Esophagus squamous epithelium (tissue), 4 donors: ENCODE measurements at regions not wholly inside any gene's neighbourhood (a gene's known extent, or its start where the extent isn't known, plus 50 kb on each side); places are given as distances from the start of the nearest gene placed in this dataset.

Source experiments
- POLR2A ChIP-seq, 4 donors: fragments of 450-650 bp; IDR thresholded peaks; one replicate each; pipeline ENCODE4 v1.6.1; 2017; ENCODE audit warnings: antibody characterized with exemption in 4 of 4, mild to moderate bottlenecking in 4 of 4, moderate library complexity in 3 of 4
- TF ChIP-seq, protein P1 (sequence below), 6 experiments: fragments of 450-650 bp in 4 of 6; fragments of 200-600 bp in 2 of 6; sonication (generic) in 2 of 6; IDR thresholded peaks; one replicate each; pipeline ENCODE4 v1.5.1; 2016 to 2019; ENCODE audit warnings: antibody characterized with exemption in 6 of 6, mild to moderate bottlenecking in 4 of 6, moderate library complexity in 4 of 6

DNA sequence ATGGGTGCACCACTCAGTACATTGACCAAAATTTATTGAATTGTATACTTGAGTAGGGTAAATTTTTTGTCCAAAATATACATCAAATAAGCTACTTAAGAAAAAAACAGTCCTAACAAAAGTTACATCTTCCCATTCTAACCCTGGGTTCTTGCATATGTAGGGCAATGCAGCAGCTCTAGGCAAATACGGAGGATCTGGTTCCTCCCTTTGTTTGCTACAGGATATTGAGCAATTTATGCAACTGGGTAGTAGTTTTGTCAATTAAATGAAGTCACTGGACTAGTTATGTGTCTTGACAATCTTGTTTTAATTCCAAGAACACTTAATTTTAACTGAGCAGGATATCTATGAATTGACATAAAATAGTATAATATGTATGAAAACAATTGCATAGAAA is 1507.2 kb upstream of the PIK3C3 start:
- TF ChIP-seq POLR2A (IDR thresholded peaks at IDR 0.05): no peak
- TF ChIP-seq, protein P1, sequence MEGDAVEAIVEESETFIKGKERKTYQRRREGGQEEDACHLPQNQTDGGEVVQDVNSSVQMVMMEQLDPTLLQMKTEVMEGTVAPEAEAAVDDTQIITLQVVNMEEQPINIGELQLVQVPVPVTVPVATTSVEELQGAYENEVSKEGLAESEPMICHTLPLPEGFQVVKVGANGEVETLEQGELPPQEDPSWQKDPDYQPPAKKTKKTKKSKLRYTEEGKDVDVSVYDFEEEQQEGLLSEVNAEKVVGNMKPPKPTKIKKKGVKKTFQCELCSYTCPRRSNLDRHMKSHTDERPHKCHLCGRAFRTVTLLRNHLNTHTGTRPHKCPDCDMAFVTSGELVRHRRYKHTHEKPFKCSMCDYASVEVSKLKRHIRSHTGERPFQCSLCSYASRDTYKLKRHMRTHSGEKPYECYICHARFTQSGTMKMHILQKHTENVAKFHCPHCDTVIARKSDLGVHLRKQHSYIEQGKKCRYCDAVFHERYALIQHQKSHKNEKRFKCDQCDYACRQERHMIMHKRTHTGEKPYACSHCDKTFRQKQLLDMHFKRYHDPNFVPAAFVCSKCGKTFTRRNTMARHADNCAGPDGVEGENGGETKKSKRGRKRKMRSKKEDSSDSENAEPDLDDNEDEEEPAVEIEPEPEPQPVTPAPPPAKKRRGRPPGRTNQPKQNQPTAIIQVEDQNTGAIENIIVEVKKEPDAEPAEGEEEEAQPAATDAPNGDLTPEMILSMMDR (IDR thresholded peaks at IDR 0.05): no peak
